ENCODE measurements at regions not wholly inside any gene's neighbourhood (a gene's known extent, or its start where the extent isn't known, plus 50 kb on each side); places are given as distances from the start of the nearest gene placed in this dataset.

GRCh38 chr5:58114324-58114723 lies 345.6 kb downstream of the PLK2 start:
- no peaks in the 10 kb centered on the region for H3K36me3 ChIP-seq
- no peaks in the 10 kb centered on the region for H3K9me3 ChIP-seq
- ATAC-seq (ENCODE audit: low FRiP score in 2 of 2) (no peak), DNase-seq (no peak)
- peaks cover 0 to 7% (median 2%) of the 10 kb centered on the region in 4 donors for H3K4me1 ChIP-seq
- 88 to 97% methylated on average over 3 of the region's 3 CpGs for WGBS, 2 donors
- TF ChIP-seq POLR2A (IDR thresholded peaks at IDR 0.05) = no peak
- no peak for TF ChIP-seq POLR2AphosphoS5 (IDR thresholded peaks at IDR 0.05)
- TF ChIP-seq CTCF (IDR thresholded peaks at IDR 0.05) = no peak
- TF ChIP-seq EP300 (IDR thresholded peaks at IDR 0.05) = no peak
- H3K4me3 ChIP-seq = no peak overlapping the region
- H3K27me3 ChIP-seq = no peaks in the 10 kb centered on the region
- H3K27ac ChIP-seq = no peak overlapping the region

- ATAC-seq (ENCODE audit: low FRiP score in 2 of 2) = no peak
- TF ChIP-seq EP300 (IDR thresholded peaks at IDR 0.05) (no peak), CTCF (IDR thresholded peaks at IDR 0.05) (no peak), POLR2AphosphoS5 (IDR thresholded peaks at IDR 0.05) (no peak), POLR2A (IDR thresholded peaks at IDR 0.05) (no peak)
- Histone ChIP-seq H3K4me1 (peaks cover 0 to 3% (median 1%) of the 10 kb centered on the region in 4 donors), H3K27ac (no peak overlapping the region), H3K4me3 (no peak overlapping the region), H3K9me3 (no peaks in the 10 kb centered on the region), H3K36me3 (no peaks in the 10 kb centered on the region), H3K27me3 (no peaks in the 10 kb centered on the region)
- DNase-seq = no peak
- WGBS, 2 donors = 81% methylated on average over 9 of the region's 9 CpGs
Observed at GRCh38 chr5:58113172-58113571, 346.7 kb downstream of the PLK2 start.

GRCh38 chr5:58108511-58108910 lies 351.4 kb downstream of the PLK2 start:
- peaks cover 0 to 3% (median 0%) of the 10 kb centered on the region in 4 donors for H3K4me1 ChIP-seq
- H3K27me3 ChIP-seq = no peaks in the 10 kb centered on the region
- H3K36me3 ChIP-seq = no peaks in the 10 kb centered on the region
- TF ChIP-seq EP300 (IDR thresholded peaks at IDR 0.05) = no peak
- TF ChIP-seq POLR2A (IDR thresholded peaks at IDR 0.05) = no peak
- H3K9me3 ChIP-seq = no peaks in the 10 kb centered on the region
- H3K27ac ChIP-seq = no peak overlapping the region
- no peak for DNase-seq
- ATAC-seq (ENCODE audit: low FRiP score in 2 of 2) = no peak
- no peak overlapping the region for H3K4me3 ChIP-seq
- WGBS, 2 donors = 77 to 96% methylated on average over 1 of the region's 1 CpG

GRCh38 chr5:58107704-58108103 lies 352.2 kb downstream of the PLK2 start:
- H3K4me1 ChIP-seq = no peaks in the 10 kb centered on the region
- 90 to 97% methylated on average over 2 of the region's 2 CpGs for WGBS, 2 donors
- H3K27me3 ChIP-seq = no peaks in the 10 kb centered on the region
- H3K4me3 ChIP-seq = no peak overlapping the region
- H3K27ac ChIP-seq = no peak overlapping the region
- no peaks in the 10 kb centered on the region for H3K36me3 ChIP-seq
- no peak for DNase-seq
- TF ChIP-seq POLR2AphosphoS5 (IDR thresholded peaks at IDR 0.05) (no peak), CTCF (IDR thresholded peaks at IDR 0.05) (no peak), EP300 (IDR thresholded peaks at IDR 0.05) (no peak), POLR2A (IDR thresholded peaks at IDR 0.05) (no peak)
- no peaks in the 10 kb centered on the region for H3K9me3 ChIP-seq
- ATAC-seq (ENCODE audit: low FRiP score in 2 of 2) = no peak

- Histone ChIP-seq H3K9me3 (no peaks in the 10 kb centered on the region), H3K27me3 (no peaks in the 10 kb centered on the region), H3K36me3 (no peaks in the 10 kb centered on the region), H3K27ac (no peak overlapping the region), H3K4me1 (no peaks in the 10 kb centered on the region), H3K4me3 (no peak overlapping the region)
- WGBS, 2 donors = 72% methylated on average over 3 of the region's 3 CpGs
- DNase-seq (no peak), ATAC-seq (ENCODE audit: low FRiP score in 2 of 2) (no peak)
- TF ChIP-seq POLR2AphosphoS5 (IDR thresholded peaks at IDR 0.05) (no peak), POLR2A (IDR thresholded peaks at IDR 0.05) (no peak), EP300 (IDR thresholded peaks at IDR 0.05) (no peak), CTCF (IDR thresholded peaks at IDR 0.05) (no peak)
Observed at GRCh38 chr5:58106754-58107410, 353.0 kb downstream of the PLK2 start.
